ENCODE measurements at regions not wholly inside any gene's neighbourhood (a gene's known extent, or its start where the extent isn't known, plus 50 kb on each side); places are given as distances from the start of the nearest gene placed in this dataset.

GRCh38 chrX:125947501-125947900 lies 218.6 kb downstream of the DCAF12L2 start:
- TF ChIP-seq CTCF (conservative IDR thresholded peaks at IDR 0.05; ENCODE audit: low read depth, low read length) (no peak), EZH2 (IDR thresholded peaks at IDR 0.05; ENCODE audit: low read length, unreplicated experiment) (no peak), EZH2phosphoT487 (IDR thresholded peaks at IDR 0.05; ENCODE audit: borderline replicate concordance, low read length) (no peak)
